ENCODE measurements at regions not wholly inside any gene's neighbourhood (a gene's known extent, or its start where the extent isn't known, plus 50 kb on each side); places are given as distances from the start of the nearest gene placed in this dataset.

GRCh38 chr3:26558257-26558656 is 64.3 kb upstream of the LRRC3B start:
- Histone ChIP-seq H3K4me2 (no peak overlapping the region), H4K20me1 (no peaks in the 10 kb centered on the region), H3K4me1 (peaks cover 0 to 8% (median 0%) of the 10 kb centered on the region in 10 experiments; a peak in 3 of 20 replicates), H3K36me3 (no peaks in the 10 kb centered on the region), H3K4me3 (no peak overlapping the region), H3K9ac (no peak overlapping the region), H3K9me3 (replicated peaks in 1 of 11) (no peaks in the 10 kb centered on the region), H3K27me3 (no peaks in the 10 kb centered on the region), H3K27ac (no peak overlapping the region)
- TF ChIP-seq Cebpa-rat (IDR thresholded peaks at IDR 0.05) = no peak

GRCh38 chr3:26559227-26559626 is 63.3 kb upstream of the LRRC3B start:
- H3K36me3 ChIP-seq = no peaks in the 10 kb centered on the region
- H3K27me3 ChIP-seq = no peaks in the 10 kb centered on the region
- no peaks in the 10 kb centered on the region for H3K9me3 ChIP-seq (replicated peaks in 1 of 11)
- H3K4me2 ChIP-seq = no peak overlapping the region
- peaks cover 0 to 8% (median 0%) of the 10 kb centered on the region in 10 experiments; a peak in 6 of 20 replicates for H3K4me1 ChIP-seq
- no peak overlapping the region for H3K9ac ChIP-seq
- no peak overlapping the region for H3K27ac ChIP-seq
- no peak overlapping the region for H3K4me3 ChIP-seq
- TF ChIP-seq Cebpa-rat (IDR thresholded peaks at IDR 0.05) = no peak
- H4K20me1 ChIP-seq = no peaks in the 10 kb centered on the region

- H3K9me3 ChIP-seq (replicated peaks in 1 of 11) = no peaks in the 10 kb centered on the region
- H3K9ac ChIP-seq = no peak overlapping the region
- peaks cover 0 to 8% (median 0%) of the 10 kb centered on the region in 10 experiments; a peak in 6 of 20 replicates for H3K4me1 ChIP-seq
- no peaks in the 10 kb centered on the region for H3K27me3 ChIP-seq
- H3K4me2 ChIP-seq = peak overlapping the region in 1 of 11 experiments; percentile 19; a peak in 1 of 22 replicates
- TF ChIP-seq Cebpa-rat (IDR thresholded peaks at IDR 0.05) = no peak
- no peak overlapping the region for H3K27ac ChIP-seq
- no peak overlapping the region for H3K4me3 ChIP-seq
- H3K36me3 ChIP-seq = no peaks in the 10 kb centered on the region
- H4K20me1 ChIP-seq = no peaks in the 10 kb centered on the region
These were observed 62.5 kb upstream of the LRRC3B start for GRCh38 chr3:26560081-26560480.

DNA sequence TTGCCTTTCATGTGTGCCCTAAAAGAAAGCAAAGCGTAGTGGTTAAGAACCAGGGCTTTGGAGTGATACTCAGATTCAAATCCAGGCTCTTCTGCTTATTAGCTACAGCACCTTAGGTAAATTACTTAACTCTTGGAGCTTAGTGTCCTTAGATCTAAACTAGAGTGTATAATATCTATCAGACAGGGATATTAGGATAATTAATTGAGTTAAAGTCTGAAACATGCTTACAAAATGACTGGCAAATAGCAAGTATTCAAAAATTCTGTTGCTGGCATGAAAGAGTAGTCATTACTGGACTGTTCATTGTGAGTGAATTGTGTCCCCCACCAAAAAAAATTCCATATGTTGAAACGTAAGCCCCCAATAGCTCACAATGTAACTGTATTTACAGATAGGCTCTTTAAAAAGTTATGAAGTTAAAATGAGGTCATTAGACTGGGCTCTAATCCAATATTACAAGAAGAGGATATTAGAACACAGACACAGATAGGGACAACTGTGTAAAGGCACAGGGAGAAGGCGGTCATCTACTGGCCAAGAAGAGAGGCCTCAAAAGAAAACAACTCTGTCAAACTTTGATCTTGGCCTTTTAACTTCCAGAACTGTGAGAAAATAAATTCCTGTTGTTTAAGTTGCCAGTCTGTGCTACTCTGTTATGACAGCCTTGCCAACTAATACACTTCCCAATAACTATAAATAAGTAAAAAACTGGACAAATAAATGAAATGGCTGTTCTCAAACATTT is 60.4 kb upstream of the LRRC3B start:
- Histone ChIP-seq H3K4me1 (peaks cover 0 to 8% (median 0%) of the 10 kb centered on the region in 10 experiments; a peak in 6 of 20 replicates), H3K9me3 (replicated peaks in 1 of 11) (0 out of 22 replicates have a peak, but pooled peaks cover 0 to 5% (median 0%) of the 10 kb centered on the region in 11 experiments), H3K36me3 (no peaks in the 10 kb centered on the region), H3K4me3 (no peak overlapping the region), H3K4me2 (no peak overlapping the region), H3K9ac (no peak overlapping the region), H4K20me1 (no peaks in the 10 kb centered on the region), H3K27me3 (no peaks in the 10 kb centered on the region), H3K27ac (no peak overlapping the region)
- TF ChIP-seq Cebpa-rat (IDR thresholded peaks at IDR 0.05) = no peak

Data from BLaER1 treated with 17β-estradiol and CSF1 and Interleukin-3, amounts not matched to agents 10 nM and 100 nM (cell line).